ENCODE measurements at regions not wholly inside any gene's neighbourhood (a gene's known extent, or its start where the extent isn't known, plus 50 kb on each side); places are given as distances from the start of the nearest gene placed in this dataset.
"Not testable (repeated sequence)": the region's sequence is repeated elsewhere in the genome, so short reads cannot be mapped to it uniquely, and the experiment has no call there.

- DNase-seq (ENCODE audit: extremely low read depth in 1 of 11, low read depth in 9 of 11, low spot score in 4 of 11): no peak
These were observed 197.1 kb upstream of the TMEM196 start for GRCh38 chr7:19970514-19970913.

GRCh38 chr7:19969859-19970493, 196.6 kb upstream of the TMEM196 start:
- DNase-seq (ENCODE audit: extremely low read depth in 1 of 11, low read depth in 9 of 11, low spot score in 4 of 11): no peak

- no peak for DNase-seq (ENCODE audit: extremely low read depth in 1 of 11, low read depth in 9 of 11, low spot score in 4 of 11)
These were observed 190.8 kb upstream of the TMEM196 start for GRCh38 chr7:19964246-19964645.

- no peak for DNase-seq (ENCODE audit: extremely low read depth in 1 of 11, low read depth in 9 of 11, low spot score in 4 of 11)
These were observed 190.3 kb upstream of the TMEM196 start for GRCh38 chr7:19963695-19964094.

GRCh38 chr7:19958309-19958896, 185.0 kb upstream of the TMEM196 start:
- no peak for DNase-seq (ENCODE audit: extremely low read depth in 1 of 11, low read depth in 9 of 11, low spot score in 4 of 11)

- DNase-seq (ENCODE audit: extremely low read depth in 1 of 11, low read depth in 9 of 11, low spot score in 4 of 11): no peak
These were observed 184.2 kb upstream of the TMEM196 start for GRCh38 chr7:19957664-19958063.

- not testable (repeated sequence) for DNase-seq (ENCODE audit: extremely low read depth in 1 of 11, low read depth in 9 of 11, low spot score in 4 of 11)
These were observed 180.7 kb upstream of the TMEM196 start for GRCh38 chr7:19954166-19954565.

- DNase-seq (ENCODE audit: extremely low read depth in 1 of 11, low read depth in 9 of 11, low spot score in 4 of 11): not testable (repeated sequence)
These were observed 180.0 kb upstream of the TMEM196 start for GRCh38 chr7:19953411-19953810.

- DNase-seq (ENCODE audit: extremely low read depth in 1 of 11, low read depth in 9 of 11, low spot score in 4 of 11): no peak
These were observed 174.7 kb upstream of the TMEM196 start for GRCh38 chr7:19948160-19948559.

- no peak for DNase-seq (ENCODE audit: extremely low read depth in 1 of 11, low read depth in 9 of 11, low spot score in 4 of 11)
These were observed 171.1 kb upstream of the TMEM196 start for GRCh38 chr7:19944363-19945120.

- DNase-seq (ENCODE audit: extremely low read depth in 1 of 11, low read depth in 9 of 11, low spot score in 4 of 11): no peak
These were observed 166.3 kb upstream of the TMEM196 start for GRCh38 chr7:19939746-19940145.

GRCh38 chr7:19932549-19933249, 159.3 kb upstream of the TMEM196 start:
- DNase-seq (ENCODE audit: extremely low read depth in 1 of 11, low read depth in 9 of 11, low spot score in 4 of 11): no peak

GRCh38 chr7:19930851-19931250, 157.4 kb upstream of the TMEM196 start:
- DNase-seq (ENCODE audit: extremely low read depth in 1 of 11, low read depth in 9 of 11, low spot score in 4 of 11): no peak

- no peak for DNase-seq (ENCODE audit: extremely low read depth in 1 of 11, low read depth in 9 of 11, low spot score in 4 of 11)
These were observed 156.6 kb upstream of the TMEM196 start for GRCh38 chr7:19930051-19930450.

GRCh38 chr7:19928247-19928646, 154.8 kb upstream of the TMEM196 start:
- DNase-seq (ENCODE audit: extremely low read depth in 1 of 11, low read depth in 9 of 11, low spot score in 4 of 11): no peak

- DNase-seq (ENCODE audit: extremely low read depth in 1 of 11, low read depth in 9 of 11, low spot score in 4 of 11): no peak
These were observed 147.3 kb upstream of the TMEM196 start for GRCh38 chr7:19920705-19921104.

GRCh38 chr7:19920166-19920565, 146.7 kb upstream of the TMEM196 start:
- no peak for DNase-seq (ENCODE audit: extremely low read depth in 1 of 11, low read depth in 9 of 11, low spot score in 4 of 11)

GRCh38 chr7:19919261-19920095, 146.1 kb upstream of the TMEM196 start:
- DNase-seq (ENCODE audit: extremely low read depth in 1 of 11, low read depth in 9 of 11, low spot score in 4 of 11): peak in 8 of 11 donors; percentile 4 to 32 (median 16)

- no peak for DNase-seq (ENCODE audit: extremely low read depth in 1 of 11, low read depth in 9 of 11, low spot score in 4 of 11)
These were observed 142.6 kb upstream of the TMEM196 start for GRCh38 chr7:19916046-19916445.
